T-helper 17 cell (primary cell): ENCODE measurements at regions not wholly inside any gene's neighbourhood (a gene's known extent, or its start where the extent isn't known, plus 50 kb on each side); places are given as distances from the start of the nearest gene placed in this dataset.
"Not testable (repeated sequence)": the region's sequence is repeated elsewhere in the genome, so short reads cannot be mapped to it uniquely, and the experiment has no call there.

ENCODE experiments used
- ATAC-seq: fragments of 150-1000 bp; cut with Tn5 transposase; 2 replicates; pipeline ENCODE4 v1.10.0; 2021; ENCODE audit warnings: mild to moderate bottlenecking, moderate library complexity
- DNase-seq, 3 donors: peaks; one replicate each; pipeline versions ENCODE4 v3.0.0 to v3.0.0-alpha.2; 2020 to 2021
- H3K9me3 ChIP-seq: one replicate; pipeline ENCODE4 v1.7.0; 2013; ENCODE audit warnings: low read length, mild to moderate bottlenecking; ENCODE audit not compliant: control insufficient read depth, poor library complexity, severe bottlenecking
- H3K27ac Mint-ChIP-seq: one replicate; pipeline ENCODE4 v1.8.0; 2022; ENCODE audit warnings: mild to moderate bottlenecking, moderate library complexity, mixed read lengths
- H3K27me3 Mint-ChIP-seq: one replicate; pipeline ENCODE4 v1.8.0; 2022; ENCODE audit warnings: mixed read lengths
- H3K36me3 Mint-ChIP-seq: one replicate; pipeline ENCODE4 v1.8.0; 2022; ENCODE audit warnings: low read depth, mixed read lengths
- H3K4me1 Mint-ChIP-seq: one replicate; pipeline ENCODE4 v1.8.0; 2022; ENCODE audit warnings: mild to moderate bottlenecking, mixed read lengths
- H3K4me3 Mint-ChIP-seq: one replicate; pipeline ENCODE4 v1.8.0; 2022; ENCODE audit warnings: mild to moderate bottlenecking, moderate library complexity, mixed read lengths

- no peaks in the 10 kb centered on the region for H3K36me3 Mint-ChIP-seq
- H3K4me3 Mint-ChIP-seq = no peak overlapping the region
- no peak overlapping the region for H3K27ac Mint-ChIP-seq
- DNase-seq (no peak), ATAC-seq (no peak)
- H3K4me1 Mint-ChIP-seq = no peaks in the 10 kb centered on the region
- H3K9me3 ChIP-seq = no peaks in the 10 kb centered on the region
- no peaks in the 10 kb centered on the region for H3K27me3 Mint-ChIP-seq
Measured at GRCh38 chr5:164505791-164506190, 1000.4 kb downstream of the MAT2B start.

- no peaks in the 10 kb centered on the region for H3K4me1 Mint-ChIP-seq
- no peaks in the 10 kb centered on the region for H3K27me3 Mint-ChIP-seq
- H3K27ac Mint-ChIP-seq = no peak overlapping the region
- DNase-seq (no peak), ATAC-seq (no peak)
- no peaks in the 10 kb centered on the region for H3K36me3 Mint-ChIP-seq
- H3K9me3 ChIP-seq = no peaks in the 10 kb centered on the region
- H3K4me3 Mint-ChIP-seq = no peak overlapping the region
Measured at GRCh38 chr5:164518067-164518740, 1012.8 kb downstream of the MAT2B start.

- Mint-ChIP-seq H3K27ac (no peak overlapping the region), H3K4me1 (no peaks in the 10 kb centered on the region), H3K4me3 (no peak overlapping the region), H3K27me3 (no peaks in the 10 kb centered on the region), H3K36me3 (no peaks in the 10 kb centered on the region)
- H3K9me3 ChIP-seq = no peaks in the 10 kb centered on the region
- DNase-seq (no peak), ATAC-seq (no peak)
Measured at GRCh38 chr5:164518741-164519080, 1013.3 kb downstream of the MAT2B start.

GRCh38 chr5:164532235-164532900, 1026.9 kb downstream of the MAT2B start:
- no peaks in the 10 kb centered on the region for H3K4me1 Mint-ChIP-seq
- no peak for ATAC-seq
- no peak overlapping the region for H3K4me3 Mint-ChIP-seq
- no peaks in the 10 kb centered on the region for H3K27me3 Mint-ChIP-seq
- H3K27ac Mint-ChIP-seq = no peak overlapping the region
- no peaks in the 10 kb centered on the region for H3K9me3 ChIP-seq
- no peak for DNase-seq
- no peaks in the 10 kb centered on the region for H3K36me3 Mint-ChIP-seq

GRCh38 chr5:164533426-164533825, 1028.0 kb downstream of the MAT2B start:
- H3K27ac Mint-ChIP-seq, H3K36me3 Mint-ChIP-seq, H3K27me3 Mint-ChIP-seq, DNase-seq, ATAC-seq, H3K9me3 ChIP-seq, H3K4me3 Mint-ChIP-seq, H3K4me1 Mint-ChIP-seq: not testable (repeated sequence)

GRCh38 chr5:164540174-164540573, 1034.8 kb downstream of the MAT2B start:
- no peak overlapping the region for H3K4me3 Mint-ChIP-seq
- H3K9me3 ChIP-seq = no peaks in the 10 kb centered on the region
- DNase-seq = no peak
- no peaks in the 10 kb centered on the region for H3K36me3 Mint-ChIP-seq
- H3K27ac Mint-ChIP-seq = no peak overlapping the region
- no peaks in the 10 kb centered on the region for H3K27me3 Mint-ChIP-seq
- H3K4me1 Mint-ChIP-seq = no peaks in the 10 kb centered on the region
- ATAC-seq = no peak

- Mint-ChIP-seq H3K27me3 (no peaks in the 10 kb centered on the region), H3K27ac (no peak overlapping the region), H3K36me3 (no peaks in the 10 kb centered on the region), H3K4me3 (no peak overlapping the region), H3K4me1 (no peaks in the 10 kb centered on the region)
- DNase-seq = no peak
- ATAC-seq = no peak
- H3K9me3 ChIP-seq = no peaks in the 10 kb centered on the region
Measured at GRCh38 chr5:164545507-164545906, 1040.1 kb downstream of the MAT2B start.

- H3K4me3 Mint-ChIP-seq = no peak overlapping the region
- no peaks in the 10 kb centered on the region for H3K9me3 ChIP-seq
- H3K4me1 Mint-ChIP-seq = no peaks in the 10 kb centered on the region
- no peak for DNase-seq
- no peak overlapping the region for H3K27ac Mint-ChIP-seq
- no peaks in the 10 kb centered on the region for H3K36me3 Mint-ChIP-seq
- no peaks in the 10 kb centered on the region for H3K27me3 Mint-ChIP-seq
- ATAC-seq = no peak
Measured at GRCh38 chr5:164553851-164554250, 1048.4 kb downstream of the MAT2B start.

- Mint-ChIP-seq H3K27me3 (no peaks in the 10 kb centered on the region), H3K36me3 (no peaks in the 10 kb centered on the region), H3K4me3 (no peak overlapping the region), H3K27ac (no peak overlapping the region), H3K4me1 (no peaks in the 10 kb centered on the region)
- ATAC-seq (no peak), DNase-seq (no peak)
- H3K9me3 ChIP-seq = no peaks in the 10 kb centered on the region
Measured at GRCh38 chr5:164555809-164556208, 1050.4 kb downstream of the MAT2B start.

- H3K9me3 ChIP-seq = no peaks in the 10 kb centered on the region
- no peak for ATAC-seq
Measured at GRCh38 chr5:164560216-164560615, 1054.8 kb downstream of the MAT2B start.

GRCh38 chr5:164561933-164562872, 1056.8 kb downstream of the MAT2B start:
- H3K9me3 ChIP-seq = no peaks in the 10 kb centered on the region
- H3K4me3 Mint-ChIP-seq = no peak overlapping the region
- DNase-seq = no peak
- no peaks in the 10 kb centered on the region for H3K36me3 Mint-ChIP-seq
- H3K27me3 Mint-ChIP-seq = no peaks in the 10 kb centered on the region
- ATAC-seq = no peak
- no peaks in the 10 kb centered on the region for H3K4me1 Mint-ChIP-seq
- no peak overlapping the region for H3K27ac Mint-ChIP-seq

More at GRCh38 chr5:164560216-164560615, 1054.8 kb downstream of the MAT2B start:
- H3K36me3 Mint-ChIP-seq = no peaks in the 10 kb centered on the region
- H3K27me3 Mint-ChIP-seq = no peaks in the 10 kb centered on the region
- DNase-seq = no peak
- no peaks in the 10 kb centered on the region for H3K4me1 Mint-ChIP-seq
- H3K4me3 Mint-ChIP-seq = no peak overlapping the region
- H3K27ac Mint-ChIP-seq = no peak overlapping the region

- Mint-ChIP-seq H3K36me3 (no peaks in the 10 kb centered on the region), H3K27me3 (no peaks in the 10 kb centered on the region), H3K4me1 (no peaks in the 10 kb centered on the region), H3K27ac (no peak overlapping the region), H3K4me3 (no peak overlapping the region)
- ATAC-seq (no peak), DNase-seq (no peak)
- H3K9me3 ChIP-seq = no peaks in the 10 kb centered on the region
Measured at GRCh38 chr5:164563370-164563769, 1058.0 kb downstream of the MAT2B start.

GRCh38 chr5:164573397-164573796, 1068.0 kb downstream of the MAT2B start:
- ATAC-seq (no peak), DNase-seq (no peak)
- no peaks in the 10 kb centered on the region for H3K36me3 Mint-ChIP-seq
- H3K4me1 Mint-ChIP-seq = no peaks in the 10 kb centered on the region
- H3K27me3 Mint-ChIP-seq = no peaks in the 10 kb centered on the region
- no peaks in the 10 kb centered on the region for H3K9me3 ChIP-seq
- no peak overlapping the region for H3K4me3 Mint-ChIP-seq
- H3K27ac Mint-ChIP-seq = no peak overlapping the region
